AG04450 (cell line): ENCODE measurements at regions not wholly inside any gene's neighbourhood (a gene's known extent, or its start where the extent isn't known, plus 50 kb on each side); places are given as distances from the start of the nearest gene placed in this dataset.

Experiments used
- CTCF ChIA-PET: fragments of 300-600, 350-600 bp; formaldehyde crosslinking; extraction: SDS; loops from one replicate; lab custom pipeline; 2022; ENCODE audit warnings: antibody characterized with exemption, inconsistent platforms; lab: Charles Lee
- POLR2A ChIA-PET: fragments of 350-600 bp; formaldehyde crosslinking; extraction: SDS; loops from one replicate; lab custom pipeline; 2021; ENCODE audit warnings: antibody characterized with exemption, inconsistent platforms; lab: Yijun Ruan, JAX
- DNase-seq: peaks from one replicate; pipeline ENCODE4 v3.0.0-alpha.2; 2011; ENCODE audit warnings: low read depth, low spot score
- H3K27ac ChIP-seq: one replicate; pipeline ENCODE4 v1.5.1; 2012; ENCODE audit warnings: low read depth, low read length, control low read depth
- H3K27me3 ChIP-seq: one replicate; pipeline ENCODE4 v1.6.0; 2012; ENCODE audit warnings: low read length; ENCODE audit not compliant: control insufficient read depth, insufficient read depth
- H3K4me3 ChIP-seq: 2 replicates; pipeline ENCODE4 v1.5.1; 2011; ENCODE audit warnings: mild to moderate bottlenecking, low read depth, low read length, control low read depth
- H3K9me3 ChIP-seq: 2 replicates; pipeline ENCODE4 v1.5.1; 2012; ENCODE audit warnings: low read length; ENCODE audit not compliant: control insufficient read depth, insufficient read depth
- TF ChIP-seq, protein P1 (sequence below): IDR thresholded peaks from 2 replicates; pipeline ENCODE4 v1.5.1; 2011; ENCODE audit warnings: low read depth, low read length, control low read depth, inconsistent platforms

DNA sequence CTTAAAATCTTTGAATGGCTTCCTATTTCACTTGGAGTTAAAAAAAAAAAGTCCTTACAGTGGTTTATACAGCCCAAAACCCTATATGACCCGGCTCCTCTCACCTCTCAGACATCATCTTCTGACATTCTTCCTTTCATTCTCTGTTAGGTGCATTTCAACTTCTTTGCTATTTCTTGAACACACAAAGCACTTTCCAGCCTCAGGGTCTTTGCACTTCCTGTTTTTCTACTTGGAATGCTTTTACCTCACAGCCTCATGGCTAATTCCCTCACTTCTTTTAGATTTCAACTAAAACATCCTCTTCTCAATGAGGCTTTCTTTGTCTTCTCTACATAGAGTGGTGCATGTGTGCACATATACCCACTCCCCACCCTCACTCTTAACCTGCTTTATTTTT is 91.0 kb upstream of the MB21D2 start:
- DNase-seq, result no peak
- Histone ChIP-seq H3K4me3 (no peak overlapping the region), H3K27me3 (no peaks in the 10 kb centered on the region), H3K9me3 (no peaks in the 10 kb centered on the region), H3K27ac (no peak overlapping the region)
- TF ChIP-seq, protein P1, sequence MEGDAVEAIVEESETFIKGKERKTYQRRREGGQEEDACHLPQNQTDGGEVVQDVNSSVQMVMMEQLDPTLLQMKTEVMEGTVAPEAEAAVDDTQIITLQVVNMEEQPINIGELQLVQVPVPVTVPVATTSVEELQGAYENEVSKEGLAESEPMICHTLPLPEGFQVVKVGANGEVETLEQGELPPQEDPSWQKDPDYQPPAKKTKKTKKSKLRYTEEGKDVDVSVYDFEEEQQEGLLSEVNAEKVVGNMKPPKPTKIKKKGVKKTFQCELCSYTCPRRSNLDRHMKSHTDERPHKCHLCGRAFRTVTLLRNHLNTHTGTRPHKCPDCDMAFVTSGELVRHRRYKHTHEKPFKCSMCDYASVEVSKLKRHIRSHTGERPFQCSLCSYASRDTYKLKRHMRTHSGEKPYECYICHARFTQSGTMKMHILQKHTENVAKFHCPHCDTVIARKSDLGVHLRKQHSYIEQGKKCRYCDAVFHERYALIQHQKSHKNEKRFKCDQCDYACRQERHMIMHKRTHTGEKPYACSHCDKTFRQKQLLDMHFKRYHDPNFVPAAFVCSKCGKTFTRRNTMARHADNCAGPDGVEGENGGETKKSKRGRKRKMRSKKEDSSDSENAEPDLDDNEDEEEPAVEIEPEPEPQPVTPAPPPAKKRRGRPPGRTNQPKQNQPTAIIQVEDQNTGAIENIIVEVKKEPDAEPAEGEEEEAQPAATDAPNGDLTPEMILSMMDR, result no peak
- CTCF ChIA-PET, result no interaction called here
- POLR2A ChIA-PET, result no interaction called here

DNA sequence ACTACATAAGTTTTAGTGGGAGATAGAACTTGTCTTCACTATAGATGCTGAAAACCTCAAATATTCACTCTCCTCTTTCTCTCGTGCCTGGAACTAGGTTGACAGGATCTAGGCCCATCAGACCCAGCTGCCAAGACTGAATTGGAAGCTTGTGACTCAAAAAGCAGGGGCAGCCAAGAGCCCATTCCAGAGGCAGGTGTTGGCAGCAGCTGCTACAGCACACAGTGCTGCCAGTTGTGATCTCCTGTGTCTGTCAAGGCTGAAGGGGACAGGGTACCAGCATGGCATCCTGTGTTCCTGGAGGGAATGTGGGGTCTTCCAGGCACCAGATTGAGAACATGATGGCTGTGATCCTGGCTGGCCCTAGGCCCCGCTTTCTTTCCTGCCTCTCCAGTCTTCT is 92.5 kb upstream of the MB21D2 start:
- POLR2A ChIA-PET, result no interaction called here

DNA sequence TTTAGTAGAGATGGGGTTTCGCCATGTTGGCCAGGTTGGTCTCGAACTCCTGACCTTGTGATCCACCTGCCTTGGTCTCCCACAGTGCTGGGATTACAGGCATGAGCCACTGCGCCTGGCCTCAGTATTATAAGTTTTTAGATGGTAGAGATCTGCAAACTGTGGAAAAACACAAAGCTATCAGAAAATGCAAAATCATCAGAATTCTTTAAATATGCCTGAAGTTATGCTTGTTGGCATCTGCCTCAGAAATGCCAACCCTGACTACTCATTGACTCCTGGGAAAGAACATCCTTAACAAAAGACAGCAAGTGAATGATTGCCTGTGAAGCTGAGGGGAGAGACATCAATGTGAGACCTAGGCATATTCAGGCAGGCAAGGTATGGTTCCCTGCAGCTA is 94.3 kb upstream of the MB21D2 start:
- POLR2A ChIA-PET, result no interaction called here
- Histone ChIP-seq H3K4me3 (no peak overlapping the region), H3K27ac (no peak overlapping the region), H3K27me3 (no peaks in the 10 kb centered on the region), H3K9me3 (no peaks in the 10 kb centered on the region)
- CTCF ChIA-PET, result interaction anchor here (1.5 kb wide), 1 partner anchor 29 kb away, joined by 4 read pairs; no protein-coding TSS in a partner anchor
- no peak for DNase-seq
- TF ChIP-seq, protein P1, result no peak

More for the DNA sequence above, 92.5 kb upstream of the MB21D2 start:
- Histone ChIP-seq H3K27me3 (no peaks in the 10 kb centered on the region), H3K4me3 (no peak overlapping the region), H3K27ac (no peak overlapping the region), H3K9me3 (no peaks in the 10 kb centered on the region)
- CTCF ChIA-PET, result interaction anchor here (1.4 kb wide), 1 partner anchor 193 kb away, joined by 4 read pairs; no protein-coding TSS in a partner anchor
- DNase-seq, result no peak
- TF ChIP-seq, protein P1, result no peak

DNA sequence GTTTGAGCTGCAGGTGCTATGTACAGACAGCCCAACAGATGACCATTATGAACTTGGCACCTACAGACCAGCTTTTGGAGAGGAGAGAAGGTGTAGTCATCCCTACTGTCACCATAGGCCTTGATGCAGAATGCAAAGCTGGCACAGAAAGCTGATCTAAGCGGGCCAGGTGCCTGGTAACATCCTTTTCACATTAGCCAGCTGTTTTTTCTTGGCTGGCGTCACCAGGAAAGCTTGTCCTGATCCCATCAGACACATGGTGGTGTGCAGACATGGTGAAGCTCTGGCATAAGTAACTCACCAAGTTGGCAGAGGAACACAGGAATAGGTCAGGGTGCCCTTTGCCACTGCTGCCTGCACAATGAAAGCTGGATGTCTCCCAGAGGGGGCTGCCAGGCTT is 97.2 kb upstream of the MB21D2 start:
- CTCF ChIA-PET, result no interaction called here
- DNase-seq, result no peak
- no peaks in the 10 kb centered on the region for H3K9me3 ChIP-seq
- no peaks in the 10 kb centered on the region for H3K27me3 ChIP-seq
- POLR2A ChIA-PET, result no interaction called here
- no peak overlapping the region for H3K27ac ChIP-seq
- TF ChIP-seq, protein P1, result no peak
- H3K4me3 ChIP-seq, result no peak overlapping the region

DNA sequence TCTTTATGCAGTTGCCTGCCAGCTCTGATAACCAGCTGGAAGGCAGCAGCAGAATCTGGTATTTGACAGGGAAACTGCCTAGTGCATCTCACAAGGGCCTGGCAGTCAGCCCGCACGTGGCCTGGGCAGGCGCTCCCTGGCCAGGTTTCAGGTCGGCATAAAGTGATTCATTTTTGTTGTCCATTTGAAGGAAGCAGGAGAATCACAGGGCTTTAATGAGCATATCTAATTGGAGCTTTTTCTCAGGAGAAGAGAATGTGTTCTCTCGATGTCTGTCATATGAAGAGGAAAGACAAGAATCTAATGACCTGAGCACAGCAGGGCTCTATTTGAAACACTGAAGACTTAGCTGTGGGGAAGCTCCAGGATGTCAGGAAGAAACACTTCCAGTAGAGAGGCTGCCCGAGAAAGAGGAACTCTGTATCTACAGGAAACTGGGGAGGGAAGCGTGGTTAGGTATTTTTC is 98.8 kb upstream of the MB21D2 start:
- Histone ChIP-seq H3K4me3 (no peak overlapping the region), H3K9me3 (no peaks in the 10 kb centered on the region), H3K27ac (no peak overlapping the region), H3K27me3 (no peaks in the 10 kb centered on the region)
- POLR2A ChIA-PET, result no interaction called here
- CTCF ChIA-PET, result interaction anchor here (1.7 kb wide), 1 partner anchor 203 kb away, joined by 4 read pairs; no protein-coding TSS in a partner anchor
- DNase-seq, result no peak
- TF ChIP-seq, protein P1, result no peak
